Tibial nerve (tissue), 3 donors: ENCODE measurements at regions not wholly inside any gene's neighbourhood (a gene's known extent, or its start where the extent isn't known, plus 50 kb on each side); places are given as distances from the start of the nearest gene placed in this dataset.
"Not testable (repeated sequence)": the region's sequence is repeated elsewhere in the genome, so short reads cannot be mapped to it uniquely, and the experiment has no call there.

Experiments
- POLR2A ChIP-seq, 2 donors: fragments of 450-650 bp; IDR thresholded peaks; one replicate each; pipeline ENCODE4 v1.6.1; 2017; ENCODE audit warnings: antibody characterized with exemption in 2 of 2, mild to moderate bottlenecking in 2 of 2, moderate library complexity in 2 of 2
- TF ChIP-seq, protein P1 (sequence below), 5 experiments: fragments of 200-600 bp in 3 of 5; fragments of 450-650 bp in 2 of 5; sonication (generic) in 3 of 5; IDR thresholded peaks; one replicate each; pipeline ENCODE4 v1.5.1; 2016 to 2019; ENCODE audit warnings: antibody characterized with exemption in 5 of 5, mild to moderate bottlenecking in 3 of 5, moderate library complexity in 2 of 5

GRCh38 chrX:47306471-47307023 lies 63.8 kb upstream of the ZNF157 start:
- TF ChIP-seq POLR2A (IDR thresholded peaks at IDR 0.05), result not testable (repeated sequence)
- TF ChIP-seq, protein P1, sequence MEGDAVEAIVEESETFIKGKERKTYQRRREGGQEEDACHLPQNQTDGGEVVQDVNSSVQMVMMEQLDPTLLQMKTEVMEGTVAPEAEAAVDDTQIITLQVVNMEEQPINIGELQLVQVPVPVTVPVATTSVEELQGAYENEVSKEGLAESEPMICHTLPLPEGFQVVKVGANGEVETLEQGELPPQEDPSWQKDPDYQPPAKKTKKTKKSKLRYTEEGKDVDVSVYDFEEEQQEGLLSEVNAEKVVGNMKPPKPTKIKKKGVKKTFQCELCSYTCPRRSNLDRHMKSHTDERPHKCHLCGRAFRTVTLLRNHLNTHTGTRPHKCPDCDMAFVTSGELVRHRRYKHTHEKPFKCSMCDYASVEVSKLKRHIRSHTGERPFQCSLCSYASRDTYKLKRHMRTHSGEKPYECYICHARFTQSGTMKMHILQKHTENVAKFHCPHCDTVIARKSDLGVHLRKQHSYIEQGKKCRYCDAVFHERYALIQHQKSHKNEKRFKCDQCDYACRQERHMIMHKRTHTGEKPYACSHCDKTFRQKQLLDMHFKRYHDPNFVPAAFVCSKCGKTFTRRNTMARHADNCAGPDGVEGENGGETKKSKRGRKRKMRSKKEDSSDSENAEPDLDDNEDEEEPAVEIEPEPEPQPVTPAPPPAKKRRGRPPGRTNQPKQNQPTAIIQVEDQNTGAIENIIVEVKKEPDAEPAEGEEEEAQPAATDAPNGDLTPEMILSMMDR (IDR thresholded peaks at IDR 0.05), result not testable (repeated sequence)
